ENCODE measurements at regions not wholly inside any gene's neighbourhood (a gene's known extent, or its start where the extent isn't known, plus 50 kb on each side); places are given as distances from the start of the nearest gene placed in this dataset.

- no peak for DNase-seq
Measured at GRCh38 chr4:108398316-108398715, 222.1 kb upstream of the RPL34 start.

DNA sequence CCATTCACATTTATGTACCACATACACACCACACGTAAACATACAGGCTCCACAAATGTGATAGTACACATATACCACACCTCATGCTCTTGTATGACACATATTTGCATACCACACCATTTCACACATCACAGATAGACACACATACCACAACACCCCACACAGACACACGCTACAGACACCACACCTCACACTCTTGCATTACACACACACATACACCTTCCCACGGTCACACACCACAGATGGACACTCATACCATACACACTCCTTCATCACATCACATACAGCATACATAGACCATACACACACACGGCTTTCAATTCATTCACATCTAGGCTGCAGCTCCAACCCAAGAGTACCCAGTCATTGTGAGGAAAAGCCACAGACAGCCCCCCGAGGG, 222.5 kb upstream of the RPL34 start:
- no peak for DNase-seq

GRCh38 chr4:108396900-108397497, 223.4 kb upstream of the RPL34 start:
- no peak for DNase-seq

GRCh38 chr4:108395786-108396185, 224.6 kb upstream of the RPL34 start:
- no peak for DNase-seq

DNA sequence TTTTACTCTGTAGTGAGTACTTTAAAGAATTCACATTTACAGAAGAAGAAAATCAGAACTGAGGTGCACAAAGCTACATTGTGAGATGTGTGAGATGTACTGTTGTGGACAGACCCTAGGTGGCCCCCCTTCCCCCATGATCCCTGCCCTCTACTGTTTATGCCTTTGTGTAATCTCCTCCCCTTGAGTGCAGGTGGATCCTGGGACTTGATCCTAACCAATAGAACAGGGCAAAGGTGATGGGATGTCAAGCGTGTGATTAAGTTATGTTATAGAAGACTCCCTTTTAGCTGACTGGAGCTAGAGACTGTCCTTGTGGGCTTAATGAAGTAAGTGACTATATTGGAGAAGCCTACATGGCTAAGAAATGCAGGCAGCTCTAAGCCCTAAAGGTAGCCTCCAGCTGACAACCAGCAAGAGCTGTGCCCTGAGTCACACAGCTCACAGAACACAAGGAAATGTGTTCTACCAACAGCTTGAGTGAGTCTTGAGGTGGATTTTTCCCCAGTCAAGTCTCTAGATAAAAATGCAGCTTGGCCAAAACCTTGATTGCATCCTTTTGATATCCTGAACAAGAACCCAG, 225.2 kb upstream of the LEF1 start:
- DNase-seq, result no peak

DNA sequence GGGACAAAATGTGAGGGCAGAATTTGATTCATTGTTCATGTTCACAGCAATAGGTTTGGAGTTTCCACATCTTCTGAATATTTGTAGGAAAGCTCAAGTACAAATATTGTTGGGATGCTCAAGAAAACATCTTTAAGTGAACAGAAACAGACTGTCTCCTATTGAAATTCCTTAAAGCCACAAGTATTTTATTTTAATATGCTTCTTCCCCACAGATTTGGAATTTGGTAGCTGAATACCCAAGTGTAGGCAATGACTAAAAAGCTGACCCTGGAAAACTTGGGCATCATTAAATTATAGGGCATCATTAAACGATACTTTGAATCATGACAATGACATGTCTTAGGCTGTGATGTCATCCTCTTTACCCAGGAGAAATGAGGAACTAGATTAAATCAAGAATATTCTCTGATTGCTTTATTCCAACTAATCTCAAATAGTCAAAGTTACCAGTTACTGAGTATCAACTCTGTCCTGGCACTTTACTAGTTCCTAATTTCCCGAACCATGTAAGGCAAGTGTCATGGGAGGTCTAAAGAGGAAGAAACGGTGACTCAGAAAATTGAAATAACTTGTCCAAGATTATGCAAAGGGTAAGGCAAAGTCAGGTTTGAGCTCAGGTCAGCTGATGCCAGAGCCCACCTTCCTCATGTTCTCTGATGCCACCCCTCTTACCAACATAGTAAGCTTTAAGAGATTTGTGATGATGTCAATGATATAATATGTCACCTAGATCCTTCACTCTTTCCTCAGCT, 223.1 kb upstream of the LEF1 start:
- no peak for DNase-seq

GRCh38 chr4:108385076-108385475, 216.3 kb upstream of the LEF1 start:
- DNase-seq, result no peak

DNA sequence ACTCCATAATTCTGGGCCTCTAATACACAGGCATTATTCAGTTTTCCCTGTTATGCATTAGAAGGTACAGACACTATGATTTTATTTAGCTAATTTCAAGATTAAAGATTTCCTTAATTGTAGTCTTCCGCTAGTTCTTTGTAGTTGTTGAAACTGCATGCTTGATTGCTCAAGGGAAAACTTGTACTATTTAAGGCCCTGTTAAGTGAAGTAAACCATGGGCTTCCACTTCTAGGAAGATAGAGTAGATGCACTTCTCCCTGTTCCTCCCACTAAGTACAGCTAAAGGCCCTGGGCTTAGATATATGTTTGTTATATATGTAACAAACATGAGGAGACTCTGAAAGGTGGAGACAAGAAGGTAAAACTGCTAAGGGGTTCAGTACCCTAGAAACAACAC, 215.8 kb upstream of the LEF1 start:
- no peak for DNase-seq

DNA sequence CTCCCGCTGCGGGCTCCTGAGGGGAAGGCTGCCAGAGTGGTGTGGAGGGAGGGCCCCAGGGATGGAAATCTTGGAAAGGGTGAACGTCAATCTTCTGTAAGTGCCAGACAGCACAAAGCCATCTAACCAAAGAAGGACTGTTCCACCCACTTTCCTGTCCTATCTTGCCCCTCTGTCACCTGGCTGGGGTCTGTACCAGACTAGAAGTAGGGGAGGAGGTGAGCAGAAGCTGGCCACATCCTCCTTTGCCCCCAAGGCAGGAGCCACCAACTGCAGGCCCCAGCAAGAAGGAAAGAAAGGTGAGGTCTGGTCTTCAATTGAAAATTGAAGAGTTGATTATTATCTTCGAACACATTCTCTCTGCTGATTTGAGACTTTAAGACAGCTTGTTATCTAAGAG, 214.4 kb upstream of the LEF1 start:
- no peak for DNase-seq

DNA sequence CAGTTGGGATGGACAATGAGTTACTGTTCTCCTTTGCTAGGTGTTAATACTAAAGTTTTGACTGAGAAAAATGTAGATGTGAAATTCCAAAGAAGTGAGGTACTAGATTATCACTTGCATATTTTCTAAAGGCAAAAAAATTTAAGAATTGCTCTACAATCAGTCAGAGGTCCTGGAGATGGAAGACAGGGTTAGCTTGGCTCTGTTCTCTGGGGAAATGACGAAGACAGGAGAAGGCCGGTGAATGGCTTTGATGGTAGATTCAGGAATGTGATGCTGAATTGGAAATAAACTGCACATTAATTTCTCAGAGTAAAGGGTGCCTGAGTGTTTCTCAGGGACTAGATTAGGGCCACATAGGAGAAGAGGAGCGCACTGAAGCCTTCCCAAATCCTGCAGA, 214.0 kb upstream of the LEF1 start:
- no peak for DNase-seq

GRCh38 chr4:108378164-108378563, 209.4 kb upstream of the LEF1 start:
- no peak for DNase-seq

GRCh38 chr4:108377021-108377420, 208.3 kb upstream of the LEF1 start:
- no peak for DNase-seq

GRCh38 chr4:108375434-108375833, 206.7 kb upstream of the LEF1 start:
- DNase-seq, result no peak

DNA sequence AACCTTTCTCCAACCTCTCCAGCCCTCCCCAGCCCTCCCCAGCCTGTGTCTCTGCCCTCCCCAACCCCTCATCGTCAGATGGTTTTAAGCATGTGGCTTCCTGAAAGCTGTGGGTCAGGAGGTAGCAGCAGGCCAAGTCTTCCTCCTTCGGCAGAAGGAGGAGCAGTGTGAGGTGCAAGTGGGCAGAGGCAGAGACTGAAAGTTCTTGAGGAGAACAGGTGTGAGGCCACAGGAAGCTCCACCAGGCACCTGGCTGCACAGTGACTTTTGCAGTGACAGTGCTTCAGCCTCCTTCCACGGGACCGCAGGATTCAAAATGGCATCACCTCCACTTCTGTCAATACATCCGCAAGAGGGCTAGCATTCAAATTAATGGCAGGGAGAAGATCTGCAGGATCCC, 203.9 kb upstream of the LEF1 start:
- peak in 1 of 2 donors; percentile 36 for DNase-seq

- no peak for DNase-seq
Measured at GRCh38 chr4:108371282-108371681, 202.6 kb upstream of the LEF1 start.

GRCh38 chr4:108370291-108371141, 201.8 kb upstream of the LEF1 start:
- peak in 1 of 2 donors; percentile 30 for DNase-seq

- no peak for DNase-seq
Measured at GRCh38 chr4:108369035-108369655, 200.4 kb upstream of the LEF1 start.

- DNase-seq, result no peak
Measured at GRCh38 chr4:108367751-108368150, 199.0 kb upstream of the LEF1 start.

- no peak for DNase-seq
Measured at GRCh38 chr4:108366716-108367115, 198.0 kb upstream of the LEF1 start.

DNA sequence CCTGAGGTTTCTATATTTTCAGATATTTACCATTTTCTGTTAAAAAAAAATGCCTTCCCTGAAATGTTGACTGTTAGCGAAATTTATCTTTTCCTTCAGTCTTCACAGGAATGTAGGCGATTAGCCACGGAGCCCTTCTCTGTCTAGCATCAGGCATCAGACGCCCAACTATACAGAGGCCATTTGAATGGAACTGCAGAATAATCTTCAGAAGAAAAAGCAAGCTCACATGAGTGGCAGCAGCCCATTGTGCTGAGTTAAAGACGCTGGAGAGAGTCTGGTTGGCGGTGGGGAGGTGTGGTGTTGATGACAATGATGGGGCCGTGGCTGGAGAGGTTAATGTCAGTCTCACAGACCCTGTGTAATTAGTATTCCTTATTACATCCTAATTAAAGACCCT, 196.8 kb upstream of the LEF1 start:
- no peak for DNase-seq

DNA sequence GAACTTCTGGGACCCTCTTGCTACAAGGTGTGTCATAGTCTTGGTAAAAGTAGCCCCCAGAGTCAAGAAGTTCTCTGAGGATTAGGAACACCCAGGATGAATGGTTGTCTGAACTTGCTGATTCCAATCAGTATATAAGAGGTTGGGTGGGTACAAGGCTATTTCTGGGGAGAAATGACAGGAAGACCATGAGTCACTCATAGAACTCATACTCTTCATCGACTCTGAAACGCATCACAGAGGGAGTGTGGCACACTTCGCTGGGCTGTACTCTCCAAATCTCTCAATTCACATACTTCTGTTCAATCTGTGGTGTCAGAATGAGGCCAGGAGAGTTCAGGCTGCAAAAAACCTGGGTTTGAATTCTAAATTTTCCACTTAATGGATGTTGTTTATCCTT, 193.2 kb upstream of the LEF1 start:
- no peak for DNase-seq

GRCh38 chr4:108361446-108361820, 192.7 kb upstream of the LEF1 start:
- no peak for DNase-seq
